Stimulated activated CD8-positive, alpha-beta memory T cell treated with anti-CD3 and anti-CD28 coated beads, Interleukin-12 subunit alpha, Interleukin-12 subunit beta, amount 100 ng/mL, for 1 hour (primary cell): ENCODE measurements at regions not wholly inside any gene's neighbourhood (a gene's known extent, or its start where the extent isn't known, plus 50 kb on each side); places are given as distances from the start of the nearest gene placed in this dataset.

Experiments used
- DNase-seq: peaks from one replicate; pipeline ENCODE4 v3.0.0-alpha.2; 2020; ENCODE audit warnings: low read depth

- DNase-seq: no peak
Observed at GRCh38 chr10:25661632-25662031, 272.4 kb upstream of the MYO3A start.

GRCh38 chr10:25666276-25666675 is 267.8 kb upstream of the MYO3A start:
- no peak for DNase-seq

GRCh38 chr10:25675204-25675603 is 258.8 kb upstream of the MYO3A start:
- DNase-seq: no peak

- DNase-seq: no peak
Observed at GRCh38 chr10:25675615-25676014, 258.4 kb upstream of the MYO3A start.

- DNase-seq: no peak
Observed at GRCh38 chr10:25678220-25678619, 255.8 kb upstream of the MYO3A start.

DNA sequence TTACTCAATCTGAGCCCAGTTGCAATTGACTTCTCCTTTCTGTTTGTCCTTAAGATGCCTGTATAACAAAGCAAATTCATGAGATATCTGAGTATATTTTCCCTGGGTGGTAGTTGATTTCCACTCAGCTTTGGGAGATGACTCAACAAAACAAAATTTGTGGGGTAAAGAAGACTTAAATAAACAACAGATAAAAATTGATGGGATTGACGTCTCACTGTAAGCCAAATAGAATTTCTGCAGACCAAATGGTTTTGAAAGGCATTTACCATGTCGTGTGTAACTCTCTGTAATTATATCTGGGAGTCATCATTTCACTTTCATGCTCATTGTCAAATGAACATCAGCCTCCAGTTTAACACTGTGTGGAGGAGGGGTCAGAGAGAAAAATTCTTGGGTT is 255.4 kb upstream of the MYO3A start:
- DNase-seq: no peak

DNA sequence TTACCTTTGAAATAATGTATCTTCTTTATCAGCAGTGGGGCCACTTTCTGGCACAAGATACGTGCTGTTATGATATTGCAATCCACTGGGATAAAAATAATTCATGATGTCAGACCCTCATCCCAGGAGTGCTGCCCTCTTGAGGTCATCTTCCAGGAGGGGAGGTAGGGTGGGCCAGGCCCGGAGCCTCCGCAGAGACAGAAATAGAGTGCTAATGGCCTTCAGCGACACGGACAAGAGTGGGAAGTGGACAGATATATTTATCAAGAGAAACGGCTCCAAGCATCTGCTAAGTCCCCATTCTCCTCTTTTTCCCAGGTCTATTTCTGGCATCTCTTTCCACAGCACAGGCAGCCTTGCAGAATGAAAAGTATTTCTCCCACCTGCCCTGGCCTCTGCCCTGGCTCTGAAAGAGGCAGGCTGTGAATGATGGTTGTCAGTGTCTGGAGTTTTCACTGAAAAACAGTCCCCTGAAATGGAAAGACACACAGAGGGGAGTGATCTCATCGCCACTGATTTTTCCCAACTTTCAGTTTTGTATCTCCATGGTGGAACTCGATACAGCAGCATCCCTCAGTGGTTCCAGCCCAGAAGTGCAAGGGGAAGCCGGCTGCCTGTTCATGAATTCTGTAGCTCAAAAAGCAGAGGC is 251.7 kb upstream of the MYO3A start:
- no peak for DNase-seq

DNA sequence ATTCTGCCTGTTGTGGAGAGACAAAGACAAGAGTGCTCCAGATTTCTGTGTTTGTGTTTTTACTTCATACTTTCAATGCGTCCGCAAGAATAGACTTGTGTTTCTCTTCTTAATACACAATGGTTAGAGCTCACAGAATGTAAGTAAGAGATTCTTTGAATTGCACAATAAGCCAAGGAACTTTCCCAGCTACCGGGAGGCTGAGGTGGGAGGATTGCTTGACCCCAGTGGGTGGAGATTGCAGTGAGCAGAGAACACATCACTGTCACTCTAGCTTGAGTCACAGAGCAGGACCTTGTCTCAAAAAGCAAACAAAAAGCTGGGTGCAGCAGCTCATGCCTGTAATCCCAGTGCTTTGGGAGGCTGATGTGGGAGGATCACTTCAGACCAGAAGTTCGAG is 250.7 kb upstream of the MYO3A start:
- DNase-seq: no peak

DNA sequence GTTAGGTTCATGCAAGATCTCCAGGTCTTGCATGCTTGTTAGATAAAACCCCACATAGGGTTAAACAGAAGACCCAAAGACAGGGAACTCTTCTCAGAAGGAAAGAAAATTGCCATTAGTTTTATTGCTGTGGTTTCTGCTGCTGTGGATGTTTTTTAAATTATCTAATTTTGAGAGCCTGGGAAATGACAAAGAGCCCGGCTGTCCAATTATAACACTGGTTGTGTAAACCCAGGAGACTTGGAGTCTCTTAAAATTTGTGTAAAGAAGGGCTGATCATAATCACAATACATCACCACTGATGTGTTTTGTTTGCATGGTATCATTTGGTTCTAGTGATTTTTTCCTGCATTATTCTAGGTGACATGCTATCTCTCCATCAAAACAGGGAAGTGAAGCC is 246.5 kb upstream of the MYO3A start:
- no peak for DNase-seq

GRCh38 chr10:25689346-25690100 is 244.5 kb upstream of the MYO3A start:
- no peak for DNase-seq

- DNase-seq: no peak
Observed at GRCh38 chr10:25692761-25693160, 241.3 kb upstream of the MYO3A start.

DNA sequence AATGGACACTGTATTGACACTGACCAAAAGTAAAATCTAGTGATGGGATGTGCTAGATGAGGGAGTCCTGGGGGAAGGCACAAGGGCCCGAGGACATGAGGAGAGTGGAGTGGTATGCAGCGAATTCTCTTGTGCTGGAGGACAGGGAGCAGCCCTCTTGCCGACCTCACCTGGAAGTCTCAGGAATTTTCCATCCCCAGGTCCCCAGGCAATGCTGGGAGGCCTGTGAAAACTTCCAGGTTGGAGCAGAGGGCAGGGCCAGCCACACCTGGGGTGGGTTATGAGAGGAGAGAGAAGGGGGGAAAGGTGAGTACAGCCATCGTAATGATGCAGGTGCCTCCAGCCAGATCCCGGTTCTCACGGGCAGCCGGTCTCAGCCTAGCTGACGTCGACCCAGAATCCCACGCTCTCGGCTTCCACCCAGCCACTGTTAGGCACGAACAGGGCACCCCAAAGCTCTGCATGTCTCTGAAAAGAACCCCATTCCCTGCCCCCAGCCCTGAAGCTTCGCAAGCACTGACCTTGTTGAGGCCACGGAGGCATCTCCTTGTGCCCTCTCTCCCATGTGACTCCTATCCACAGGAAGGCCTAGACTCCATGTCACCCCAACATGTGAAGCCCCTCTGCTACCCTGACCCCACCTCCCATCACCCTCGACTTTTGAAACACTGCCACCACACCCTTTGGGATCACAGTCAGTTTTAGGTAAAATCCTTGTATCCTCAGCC is 239.7 kb upstream of the MYO3A start:
- no peak for DNase-seq

DNA sequence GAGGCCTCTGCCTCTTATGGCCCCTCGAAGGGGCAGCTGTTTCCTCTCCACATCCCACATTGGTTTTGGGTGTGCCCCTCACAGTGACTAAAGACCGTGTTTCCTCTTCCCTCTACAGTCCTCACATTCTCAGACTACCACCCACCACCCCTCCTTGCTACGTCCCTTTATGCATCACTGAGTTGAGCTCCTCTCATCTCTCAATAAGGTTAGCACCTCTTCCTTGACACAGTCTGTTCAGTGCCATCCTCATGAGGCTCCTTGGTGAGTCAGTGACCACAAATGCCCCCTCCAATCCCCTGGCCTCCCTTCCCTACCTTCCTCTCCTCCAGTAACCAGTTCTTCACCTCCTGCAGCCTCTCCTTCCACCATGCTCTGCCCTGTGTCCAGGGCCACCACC is 239.1 kb upstream of the MYO3A start:
- DNase-seq: no peak

- no peak for DNase-seq
Observed at GRCh38 chr10:25695586-25695985, 238.4 kb upstream of the MYO3A start.

DNA sequence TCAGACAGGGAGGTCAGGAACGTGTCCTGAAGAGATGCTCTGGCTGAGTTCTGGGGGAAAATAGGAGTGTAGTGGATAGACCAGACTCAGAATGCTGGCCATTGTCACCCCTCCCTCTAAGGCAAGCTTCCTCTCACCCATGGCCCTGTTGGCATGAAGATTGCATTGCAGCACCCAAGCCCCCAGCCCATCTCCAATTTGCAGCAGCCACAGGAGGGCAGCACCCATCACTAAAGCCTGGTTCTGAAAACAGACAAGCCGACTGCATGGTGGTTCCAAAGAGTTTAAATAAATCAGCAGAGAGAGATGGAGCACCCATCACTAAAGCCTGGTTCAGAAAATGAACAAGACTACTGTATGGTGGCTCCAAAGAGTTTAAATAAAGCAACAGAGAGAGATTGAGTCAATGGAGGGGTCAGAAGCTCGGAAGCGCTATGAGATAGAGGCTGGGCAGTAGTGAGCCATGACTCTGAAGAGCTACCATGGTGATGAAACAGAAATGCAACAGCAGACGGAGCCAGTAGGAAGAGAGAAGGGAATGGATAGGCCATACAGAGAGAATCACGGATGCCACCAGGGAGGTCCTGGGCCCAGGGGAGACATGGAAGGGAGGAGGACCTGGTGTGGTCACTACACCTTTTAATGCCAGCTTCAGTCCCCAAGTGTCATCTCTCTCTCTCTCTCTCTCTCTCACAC is 237.9 kb upstream of the MYO3A start:
- DNase-seq: no peak

- DNase-seq: no peak
Observed at GRCh38 chr10:25697412-25697811, 236.6 kb upstream of the MYO3A start.

GRCh38 chr10:25698638-25699037 is 235.4 kb upstream of the MYO3A start:
- no peak for DNase-seq

DNA sequence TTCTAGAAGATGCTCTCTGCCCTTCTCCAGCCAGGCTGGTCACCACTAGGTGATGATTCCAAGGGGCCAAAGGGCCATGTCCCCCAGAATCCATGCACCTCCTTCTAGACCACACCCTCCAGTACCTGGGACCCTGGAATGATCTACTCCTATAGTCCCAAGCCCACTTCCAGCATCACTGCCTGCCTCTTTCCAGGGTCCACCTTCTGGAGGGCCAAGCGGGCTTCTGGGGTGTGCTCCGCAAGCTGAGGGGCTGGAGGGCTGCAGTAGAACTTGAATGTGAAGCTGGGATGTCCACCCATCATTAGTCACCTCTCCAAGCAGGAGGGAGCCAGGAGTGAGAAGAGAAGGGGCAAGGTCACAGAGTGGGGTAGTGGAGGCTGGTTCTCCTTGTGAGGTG is 234.4 kb upstream of the MYO3A start:
- no peak for DNase-seq

GRCh38 chr10:25701652-25702051 is 232.4 kb upstream of the MYO3A start:
- no peak for DNase-seq

- DNase-seq: no peak
Observed at GRCh38 chr10:25704622-25705021, 229.4 kb upstream of the MYO3A start.

DNA sequence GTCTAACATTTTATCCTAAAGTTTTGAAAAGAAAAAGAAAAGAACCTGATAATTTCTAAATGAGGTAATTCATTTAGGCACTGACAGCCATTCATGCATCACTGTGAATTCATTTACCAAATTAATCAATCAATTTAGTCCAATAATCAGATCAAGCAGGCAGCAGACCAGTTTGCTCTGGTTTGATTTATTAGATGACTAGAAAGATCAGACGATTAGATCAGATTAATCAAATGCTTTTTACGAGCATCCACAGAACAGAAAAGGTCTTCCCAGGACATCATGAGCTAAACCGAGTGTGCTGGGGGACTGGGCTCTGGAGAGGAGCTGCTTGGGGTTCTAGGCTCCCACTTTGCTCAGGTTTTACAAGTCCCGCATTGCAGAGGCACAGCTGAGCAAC is 226.5 kb upstream of the MYO3A start:
- DNase-seq: no peak

- DNase-seq: no peak
Observed at GRCh38 chr10:25707976-25708671, 225.9 kb upstream of the MYO3A start.
